AG04449 (cell line): ENCODE measurements at regions not wholly inside any gene's neighbourhood (a gene's known extent, or its start where the extent isn't known, plus 50 kb on each side); places are given as distances from the start of the nearest gene placed in this dataset.

Source experiments
- CTCF ChIA-PET: fragments of 350-600 bp; formaldehyde crosslinking; extraction: SDS; loops from one replicate; lab custom pipeline; 2021; ENCODE audit warnings: antibody characterized with exemption; lab: Yijun Ruan, JAX
- POLR2A ChIA-PET: fragments of 400-600, 350-600 bp; formaldehyde crosslinking; extraction: SDS; loops from one replicate; lab custom pipeline; 2020; ENCODE audit warnings: antibody characterized with exemption, inconsistent platforms; lab: Yijun Ruan, JAX
- DNase-seq: peaks from one replicate; pipeline ENCODE4 v3.0.0-alpha.2; 2010; ENCODE audit warnings: low read depth, low spot score
- H3K4me3 ChIP-seq: 2 replicates; pipeline ENCODE4 v1.5.1; 2011; ENCODE audit warnings: low read depth, mild to moderate bottlenecking, control low read depth, low read length
- CTCF ChIP-seq: IDR thresholded peaks from one replicate; pipeline ENCODE4 v1.5.1; 2011; ENCODE audit warnings: mild to moderate bottlenecking, moderate library complexity, low read length, control low read depth, inconsistent platforms; ENCODE audit not compliant: insufficient read depth; ENCODE audit errors: missing control alignments

- no peak overlapping the region for H3K4me3 ChIP-seq
- TF ChIP-seq CTCF: no peak
- CTCF ChIA-PET: no interaction called here
- no peak for DNase-seq
- POLR2A ChIA-PET: no interaction called here
Measured at GRCh38 chr6:92460133-92460532, 959.2 kb downstream of the EPHA7 start.

DNA sequence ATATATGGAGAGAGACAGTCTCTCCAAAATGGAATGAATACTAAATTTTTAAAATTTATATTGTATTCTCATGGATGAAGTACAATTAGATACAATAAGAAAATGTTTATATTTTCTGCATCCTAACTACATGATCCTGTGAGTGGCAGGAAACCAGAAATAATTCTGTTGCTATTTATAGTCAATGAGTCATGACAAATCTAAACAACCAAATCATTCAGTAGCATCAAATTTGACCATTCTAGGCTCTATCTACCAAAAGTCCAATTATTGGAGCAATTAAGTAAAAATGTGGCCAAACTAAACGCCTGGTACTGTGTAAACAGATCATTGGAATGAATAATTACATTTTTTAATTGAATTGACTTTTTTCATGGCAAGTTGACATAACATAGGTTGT, 959.8 kb downstream of the EPHA7 start:
- ChIA-PET CTCF (no interaction called here), POLR2A (no interaction called here)
- no peak overlapping the region for H3K4me3 ChIP-seq
- TF ChIP-seq CTCF: no peak
- no peak for DNase-seq

- H3K4me3 ChIP-seq: no peak overlapping the region
- POLR2A ChIA-PET: no interaction called here
Measured at GRCh38 chr6:92446052-92446451, 973.3 kb downstream of the EPHA7 start.

DNA sequence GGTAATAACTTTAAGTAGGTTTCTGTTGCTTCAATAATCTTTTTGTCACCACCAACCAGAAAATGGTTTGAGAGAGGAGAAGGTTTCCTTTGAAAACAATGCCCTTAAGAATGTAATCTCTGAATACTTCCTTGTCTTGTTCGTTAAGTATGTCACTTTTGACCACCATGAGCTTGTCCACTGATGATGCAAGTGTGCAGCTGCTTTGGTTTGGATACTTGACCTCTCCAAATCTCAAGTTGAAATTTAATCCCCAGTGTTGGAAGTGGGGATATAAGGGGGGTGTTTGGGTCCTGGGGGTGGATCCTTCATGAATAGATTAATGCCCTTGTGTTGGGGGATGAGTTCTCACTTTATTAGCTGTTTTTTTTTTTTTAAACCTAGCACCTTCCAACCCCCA, 985.4 kb downstream of the EPHA7 start:
- ChIA-PET CTCF (no interaction called here), POLR2A (no interaction called here)
- DNase-seq: no peak
- no peak overlapping the region for H3K4me3 ChIP-seq
- TF ChIP-seq CTCF: no peak

More at GRCh38 chr6:92446052-92446451, 973.3 kb downstream of the EPHA7 start:
- CTCF ChIA-PET: no interaction called here
- no peak for DNase-seq
- TF ChIP-seq CTCF: no peak

- CTCF ChIA-PET: no interaction called here
Measured at GRCh38 chr6:92431502-92431901, 987.9 kb downstream of the EPHA7 start.

DNA sequence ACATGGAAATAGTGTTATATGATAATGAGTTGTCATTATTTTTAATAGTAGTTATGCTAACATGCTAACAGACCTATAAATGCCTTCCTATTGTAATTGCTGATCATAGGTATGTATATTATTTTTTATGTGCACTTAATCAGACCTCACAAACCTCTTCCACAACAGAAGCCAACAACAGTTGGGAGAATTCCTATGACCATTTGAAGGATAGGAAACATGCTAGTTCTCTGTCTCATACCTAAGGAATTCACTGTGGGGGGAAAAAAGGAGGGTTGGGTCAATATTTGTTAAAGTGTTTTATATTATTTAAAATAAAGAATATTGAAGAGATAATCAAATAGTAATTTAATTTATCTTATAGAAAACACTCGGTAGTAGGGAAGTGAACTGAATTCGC, 990.9 kb downstream of the EPHA7 start:
- CTCF ChIA-PET: no interaction called here
- no peak overlapping the region for H3K4me3 ChIP-seq
- DNase-seq: no peak
- POLR2A ChIA-PET: no interaction called here
- TF ChIP-seq CTCF: no peak

More at GRCh38 chr6:92431502-92431901, 987.9 kb downstream of the EPHA7 start:
- POLR2A ChIA-PET: no interaction called here
- DNase-seq: no peak
- TF ChIP-seq CTCF: no peak
- H3K4me3 ChIP-seq: no peak overlapping the region
